ENCODE measurements at regions not wholly inside any gene's neighbourhood (a gene's known extent, or its start where the extent isn't known, plus 50 kb on each side); places are given as distances from the start of the nearest gene placed in this dataset.

GRCh38 chr16:61270726-61271125 is 765.5 kb downstream of the CDH8 start:
- TF ChIP-seq RAD21 (IDR thresholded peaks at IDR 0.05; ENCODE audit: low read depth) (no peak), TEAD4 (IDR thresholded peaks at IDR 0.05) (no peak), EGR1 (IDR thresholded peaks at IDR 0.05) (no peak), NFIC (IDR thresholded peaks at IDR 0.05) (no peak), EP300 (IDR thresholded peaks at IDR 0.05; ENCODE audit: borderline replicate concordance) (no peak)

GRCh38 chr16:61263400-61263799 is 772.8 kb downstream of the CDH8 start:
- TF ChIP-seq CEBPB (IDR thresholded peaks at IDR 0.05) (no peak), TCF12 (IDR thresholded peaks at IDR 0.05; ENCODE audit: low read depth) (no peak), USF1 (IDR thresholded peaks at IDR 0.05) (no peak), CREB1 (IDR thresholded peaks at IDR 0.05; ENCODE audit: low read depth) (no peak), REST (IDR thresholded peaks at IDR 0.05; ENCODE audit: low read depth) (no peak), YY1 (IDR thresholded peaks at IDR 0.05; ENCODE audit: low read depth) (no peak), EP300 (IDR thresholded peaks at IDR 0.05; ENCODE audit: borderline replicate concordance) (no peak), FOXM1 (IDR thresholded peaks at IDR 0.05; ENCODE audit: borderline replicate concordance, low read depth) (no peak), NFIC (IDR thresholded peaks at IDR 0.05) (no peak), ZBTB7A (IDR thresholded peaks at IDR 0.05; ENCODE audit: low read depth) (no peak), TEAD4 (IDR thresholded peaks at IDR 0.05) (no peak), EGR1 (IDR thresholded peaks at IDR 0.05) (no peak), MAX (IDR thresholded peaks at IDR 0.05) (no peak), RAD21 (IDR thresholded peaks at IDR 0.05; ENCODE audit: low read depth) (no peak), TAF1 (IDR thresholded peaks at IDR 0.05; ENCODE audit: low read depth) (no peak)

- TF ChIP-seq REST (IDR thresholded peaks at IDR 0.05; ENCODE audit: low read depth) (no peak), EP300 (IDR thresholded peaks at IDR 0.05; ENCODE audit: borderline replicate concordance) (no peak)
Observed at GRCh38 chr16:61261315-61261714, 774.9 kb downstream of the CDH8 start.

GRCh38 chr16:61246592-61246991 is 789.6 kb downstream of the CDH8 start:
- TF ChIP-seq MAX (IDR thresholded peaks at IDR 0.05) = no peak
- no peak for TF ChIP-seq ZBTB7A (IDR thresholded peaks at IDR 0.05; ENCODE audit: low read depth)
- no peak for TF ChIP-seq CREB1 (IDR thresholded peaks at IDR 0.05; ENCODE audit: low read depth)
- TF ChIP-seq RAD21 (IDR thresholded peaks at IDR 0.05; ENCODE audit: low read depth) = no peak
- no peak for TF ChIP-seq TCF12 (IDR thresholded peaks at IDR 0.05; ENCODE audit: low read depth)
- no peak for TF ChIP-seq YY1 (IDR thresholded peaks at IDR 0.05; ENCODE audit: low read depth)
- TF ChIP-seq TEAD4 (IDR thresholded peaks at IDR 0.05) = no peak
- no peak for TF ChIP-seq CEBPB (IDR thresholded peaks at IDR 0.05)
- TF ChIP-seq EGR1 (IDR thresholded peaks at IDR 0.05) = no peak
- TF ChIP-seq EP300 (IDR thresholded peaks at IDR 0.05; ENCODE audit: borderline replicate concordance) = no peak
- TF ChIP-seq TAF1 (IDR thresholded peaks at IDR 0.05; ENCODE audit: low read depth) = no peak
- no peak for TF ChIP-seq NFIC (IDR thresholded peaks at IDR 0.05)
- no peak for TF ChIP-seq FOXM1 (IDR thresholded peaks at IDR 0.05; ENCODE audit: borderline replicate concordance, low read depth)
- TF ChIP-seq REST (IDR thresholded peaks at IDR 0.05; ENCODE audit: low read depth) = no peak
- no peak for TF ChIP-seq USF1 (IDR thresholded peaks at IDR 0.05)

- TF ChIP-seq TCF12 (IDR thresholded peaks at IDR 0.05; ENCODE audit: low read depth) (no peak), TAF1 (IDR thresholded peaks at IDR 0.05; ENCODE audit: low read depth) (no peak), TEAD4 (IDR thresholded peaks at IDR 0.05) (no peak)
Observed at GRCh38 chr16:61243954-61244353, 792.3 kb downstream of the CDH8 start.
